SK-N-MC (cell line): ENCODE measurements at regions not wholly inside any gene's neighbourhood (a gene's known extent, or its start where the extent isn't known, plus 50 kb on each side); places are given as distances from the start of the nearest gene placed in this dataset.

Experiments used
- EZH2 ChIP-seq: fragments of 200-600 bp; sonication (generic); IDR thresholded peaks from one replicate; pipeline ENCODE4 v1.6.1; 2017; ENCODE audit warnings: antibody characterized with exemption
- FOXP2 ChIP-seq: optimal IDR thresholded peaks from 2 replicates; pipeline ENCODE3; 2011; ENCODE audit warnings: mild to moderate bottlenecking, moderate library complexity; ENCODE audit not compliant: insufficient read depth; ENCODE audit errors: extremely low read length, control extremely low read depth
- POLR2AphosphoS5 ChIP-seq: IDR thresholded peaks from 2 replicates; pipeline ENCODE4 v1.6.1; 2012; ENCODE audit warnings: mild to moderate bottlenecking, low read depth, low read length, borderline replicate concordance

GRCh38 chr6:147821295-147821897 is 312.9 kb downstream of the SAMD5 start:
- TF ChIP-seq POLR2AphosphoS5 = no peak
- TF ChIP-seq EZH2 = no peak
- TF ChIP-seq FOXP2 = no peak
